Breast epithelium (tissue), 3 donors: ENCODE measurements at regions not wholly inside any gene's neighbourhood (a gene's known extent, or its start where the extent isn't known, plus 50 kb on each side); places are given as distances from the start of the nearest gene placed in this dataset.

Experiments
- CTCF ChIP-seq, 3 donors: fragments of 450-650 bp; IDR thresholded peaks; one replicate each; pipeline ENCODE4 v1.5.1; 2016 to 2017; ENCODE audit warnings: antibody characterized with exemption in 3 of 3, mild to moderate bottlenecking in 3 of 3, moderate library complexity in 3 of 3
- POLR2A ChIP-seq: fragments of 450-650 bp; IDR thresholded peaks from one replicate; pipeline ENCODE4 v1.6.1; 2016; ENCODE audit warnings: antibody characterized with exemption, mild to moderate bottlenecking, moderate library complexity

GRCh38 chr1:232339073-232339472, 290.9 kb downstream of the SIPA1L2 start:
- TF ChIP-seq POLR2A (no peak), CTCF (IDR thresholded peaks at IDR 0.05) (no peak)
